Hepatocyte (in vitro differentiated cells): ENCODE measurements at regions not wholly inside any gene's neighbourhood (a gene's known extent, or its start where the extent isn't known, plus 50 kb on each side); places are given as distances from the start of the nearest gene placed in this dataset.

Source experiments
- CTCF ChIP-seq: fragments of 200-600 bp; sonication (generic); IDR thresholded peaks from 2 replicates; pipeline ENCODE4 v1.5.1; 2016; ENCODE audit warnings: antibody characterized with exemption, mild to moderate bottlenecking; ENCODE audit not compliant: poor library complexity
- EZH2 ChIP-seq: fragments of 200-600 bp; sonication (generic); IDR thresholded peaks from 2 replicates; pipeline ENCODE4 v1.6.1; 2016; ENCODE audit warnings: antibody characterized with exemption, mild to moderate bottlenecking, borderline replicate concordance

GRCh38 chr4:142940425-142941330 is 94.6 kb upstream of the INPP4B start:
- TF ChIP-seq CTCF (no peak), EZH2 (no peak)
